Thyroid gland (tissue), 4 donors: ENCODE measurements at regions not wholly inside any gene's neighbourhood (a gene's known extent, or its start where the extent isn't known, plus 50 kb on each side); places are given as distances from the start of the nearest gene placed in this dataset.

Source experiments
- DNase-seq, 2 donors: peaks; one replicate each; pipeline ENCODE4 v3.0.0-alpha.2; 2019
- H3K27ac ChIP-seq, 3 donors: fragments of 200-600 bp; sonication (generic); 1 replicate in 2 of 3; 2 replicates in 1 of 3; pipeline ENCODE4 v1.5.1; 2016 to 2019; ENCODE audit warnings: mild to moderate bottlenecking in 1 of 3, moderate library complexity in 1 of 3
- H3K27me3 ChIP-seq: fragments of 200-600 bp; sonication (generic); one replicate; pipeline ENCODE4 v1.5.1; 2019
- H3K36me3 ChIP-seq, 2 donors: fragments of 200-600 bp; sonication (generic); one replicate each; pipeline ENCODE4 v1.5.1; 2016 to 2019
- H3K4me1 ChIP-seq, 2 donors: fragments of 200-600 bp; sonication (generic); one replicate each; pipeline ENCODE4 v1.5.1; 2017 to 2019
- H3K4me3 ChIP-seq, 3 donors: fragments of 200-600 bp; sonication (generic); replicated peaks in 1 of 3; 1 replicate in 2 of 3; 2 replicates in 1 of 3; pipeline ENCODE4 v1.5.1; 2016; ENCODE audit warnings: mild to moderate bottlenecking in 1 of 3
- H3K9me3 ChIP-seq: fragments of 200-600 bp; sonication (generic); one replicate; pipeline ENCODE4 v1.5.1; 2017
- POLR2A ChIP-seq, 2 donors: fragments of 450-650 bp; IDR thresholded peaks; one replicate each; pipeline ENCODE4 v1.6.1; 2017; ENCODE audit warnings: antibody characterized with exemption in 2 of 2, mild to moderate bottlenecking in 2 of 2, moderate library complexity in 1 of 2
- WGBS, 2 donors: methylation state at CpG; one replicate each; pipeline ENCODE4 v1.1.5; 2017; 5-methylcytosine and 5-hydroxymethylcytosine counted together
- intact Hi-C: fragments of 100-400 bp; cut with DNase I; formaldehyde crosslinking; loops from one replicate; pipeline ENCODE4 v1.15.1; 2023
- TF ChIP-seq, protein P1 (sequence below), 6 experiments: fragments of 200-600 bp in 3 of 6; fragments of 450-650 bp in 3 of 6; sonication (generic) in 3 of 6; IDR thresholded peaks; one replicate each; pipeline ENCODE4 v1.5.1; 2016 to 2019; ENCODE audit warnings: antibody characterized with exemption in 6 of 6, mild to moderate bottlenecking in 2 of 6, inconsistent platforms in 1 of 6, moderate library complexity in 1 of 6

DNA sequence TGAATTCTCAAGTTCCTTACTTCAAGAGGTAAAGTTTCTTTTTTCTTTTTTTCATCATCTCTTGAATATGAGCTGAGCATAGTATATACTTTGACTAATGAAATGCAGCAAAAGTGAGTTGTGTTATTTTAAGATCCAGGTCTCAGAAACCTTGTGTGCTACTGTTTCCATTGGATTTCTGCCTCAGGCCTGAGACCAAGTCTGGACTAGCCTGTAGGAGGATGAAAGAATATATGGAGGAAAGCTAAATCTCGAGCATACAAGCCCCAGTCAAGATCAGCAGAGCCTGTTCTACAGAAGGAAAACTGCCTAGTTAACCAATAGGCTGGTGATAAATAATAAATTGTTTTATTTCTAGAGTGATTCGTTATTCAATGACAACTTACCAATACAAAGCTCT is 652.5 kb downstream of the C12orf50 start:
- Histone ChIP-seq H3K4me3 (no peak overlapping the region), H3K4me1 (no peaks in the 10 kb centered on the region), H3K27me3 (no peaks in the 10 kb centered on the region), H3K27ac (no peak overlapping the region), H3K36me3 (no peaks in the 10 kb centered on the region), H3K9me3 (no peaks in the 10 kb centered on the region)
- 64 to 65% methylated on average over 2 of the region's 2 CpGs for WGBS, 2 donors
- intact Hi-C loops, result no loop called here
- TF ChIP-seq, protein P1, sequence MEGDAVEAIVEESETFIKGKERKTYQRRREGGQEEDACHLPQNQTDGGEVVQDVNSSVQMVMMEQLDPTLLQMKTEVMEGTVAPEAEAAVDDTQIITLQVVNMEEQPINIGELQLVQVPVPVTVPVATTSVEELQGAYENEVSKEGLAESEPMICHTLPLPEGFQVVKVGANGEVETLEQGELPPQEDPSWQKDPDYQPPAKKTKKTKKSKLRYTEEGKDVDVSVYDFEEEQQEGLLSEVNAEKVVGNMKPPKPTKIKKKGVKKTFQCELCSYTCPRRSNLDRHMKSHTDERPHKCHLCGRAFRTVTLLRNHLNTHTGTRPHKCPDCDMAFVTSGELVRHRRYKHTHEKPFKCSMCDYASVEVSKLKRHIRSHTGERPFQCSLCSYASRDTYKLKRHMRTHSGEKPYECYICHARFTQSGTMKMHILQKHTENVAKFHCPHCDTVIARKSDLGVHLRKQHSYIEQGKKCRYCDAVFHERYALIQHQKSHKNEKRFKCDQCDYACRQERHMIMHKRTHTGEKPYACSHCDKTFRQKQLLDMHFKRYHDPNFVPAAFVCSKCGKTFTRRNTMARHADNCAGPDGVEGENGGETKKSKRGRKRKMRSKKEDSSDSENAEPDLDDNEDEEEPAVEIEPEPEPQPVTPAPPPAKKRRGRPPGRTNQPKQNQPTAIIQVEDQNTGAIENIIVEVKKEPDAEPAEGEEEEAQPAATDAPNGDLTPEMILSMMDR (IDR thresholded peaks at IDR 0.05), result no peak
- no peak for TF ChIP-seq POLR2A (IDR thresholded peaks at IDR 0.05)
- no peak for DNase-seq

DNA sequence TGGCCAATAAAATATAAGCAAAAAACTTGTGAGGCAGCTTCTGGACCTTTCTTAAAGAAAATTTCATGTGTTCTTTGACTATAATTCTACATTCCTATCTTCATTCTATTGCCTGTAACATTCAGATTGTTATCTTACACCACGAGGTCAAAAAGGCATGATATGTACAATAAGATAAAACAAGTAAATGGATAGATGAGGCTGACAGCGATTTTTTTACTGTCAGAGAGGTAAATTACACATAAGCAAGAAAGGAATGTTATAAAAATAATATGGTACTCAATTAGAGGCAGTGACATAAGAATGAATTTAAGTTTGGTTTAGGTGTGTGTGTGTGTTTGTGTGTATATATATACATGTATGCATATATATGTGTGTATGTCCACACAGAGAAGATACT is 660.0 kb downstream of the C12orf50 start:
- Histone ChIP-seq H3K27ac (no peak overlapping the region), H3K27me3 (no peaks in the 10 kb centered on the region), H3K4me1 (no peaks in the 10 kb centered on the region), H3K9me3 (no peaks in the 10 kb centered on the region), H3K36me3 (no peaks in the 10 kb centered on the region), H3K4me3 (no peak overlapping the region)
- intact Hi-C loops, result no loop called here
- TF ChIP-seq, protein P1 (IDR thresholded peaks at IDR 0.05), result no peak
- TF ChIP-seq POLR2A (IDR thresholded peaks at IDR 0.05), result no peak
- DNase-seq, result no peak
- WGBS, 2 donors, result 36 to 47% methylated on average over 2 of the region's 2 CpGs

DNA sequence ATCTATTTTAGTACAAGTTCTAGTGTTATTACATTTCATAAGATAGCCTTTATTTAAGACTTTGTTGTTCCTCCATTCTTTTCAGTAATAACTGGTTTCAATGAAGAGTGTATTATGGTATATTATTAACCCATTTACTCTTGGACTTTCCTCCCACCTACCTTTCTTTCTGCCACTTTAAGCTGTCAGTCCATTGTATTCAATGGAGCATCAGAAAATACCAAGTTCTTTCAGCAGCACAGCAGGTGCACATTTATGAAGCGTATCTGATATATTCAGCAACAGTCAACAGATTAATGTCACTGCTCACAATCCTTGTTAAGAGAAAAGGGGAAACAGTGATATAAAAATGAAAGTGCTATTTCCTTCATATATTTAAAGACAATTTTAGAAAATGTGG is 660.9 kb downstream of the C12orf50 start:
- no peak for TF ChIP-seq POLR2A (IDR thresholded peaks at IDR 0.05)
- TF ChIP-seq, protein P1 (IDR thresholded peaks at IDR 0.05), result no peak
- no peak overlapping the region for H3K4me3 ChIP-seq
- H3K9me3 ChIP-seq, result no peaks in the 10 kb centered on the region
- 91 to 96% methylated on average over 1 of the region's 1 CpG for WGBS, 2 donors
- intact Hi-C loops, result no loop called here
- no peaks in the 10 kb centered on the region for H3K4me1 ChIP-seq
- no peak for DNase-seq
- no peak overlapping the region for H3K27ac ChIP-seq
- H3K36me3 ChIP-seq, result no peaks in the 10 kb centered on the region
- no peaks in the 10 kb centered on the region for H3K27me3 ChIP-seq

DNA sequence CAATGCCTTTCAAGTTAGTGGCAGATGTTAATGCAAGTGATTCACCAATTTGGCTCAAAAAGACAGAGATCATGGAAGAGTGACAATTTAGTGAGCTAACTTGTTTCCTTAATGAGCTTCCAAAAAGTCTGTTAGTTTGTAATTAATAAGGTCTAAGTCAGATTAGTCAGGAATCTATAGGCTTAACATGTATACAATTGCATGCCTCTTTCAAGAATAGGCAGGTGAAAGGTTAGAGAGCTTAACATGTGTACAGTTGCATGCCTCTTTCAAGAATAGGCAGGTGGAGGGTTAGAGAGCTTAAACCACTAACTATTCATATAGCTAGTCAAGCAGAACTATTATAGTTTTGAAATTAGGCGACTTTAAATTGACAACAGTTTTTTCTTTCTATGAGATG is 663.8 kb downstream of the C12orf50 start:
- Histone ChIP-seq H3K4me3 (no peak overlapping the region), H3K27ac (no peak overlapping the region), H3K9me3 (no peaks in the 10 kb centered on the region), H3K36me3 (no peaks in the 10 kb centered on the region), H3K4me1 (no peaks in the 10 kb centered on the region), H3K27me3 (no peaks in the 10 kb centered on the region)
- WGBS, 2 donors, result 84 to 89% methylated on average over 1 of the region's 1 CpG
- intact Hi-C loops, result no loop called here
- TF ChIP-seq POLR2A (IDR thresholded peaks at IDR 0.05), result no peak
- TF ChIP-seq, protein P1 (IDR thresholded peaks at IDR 0.05), result no peak
- DNase-seq, result no peak

DNA sequence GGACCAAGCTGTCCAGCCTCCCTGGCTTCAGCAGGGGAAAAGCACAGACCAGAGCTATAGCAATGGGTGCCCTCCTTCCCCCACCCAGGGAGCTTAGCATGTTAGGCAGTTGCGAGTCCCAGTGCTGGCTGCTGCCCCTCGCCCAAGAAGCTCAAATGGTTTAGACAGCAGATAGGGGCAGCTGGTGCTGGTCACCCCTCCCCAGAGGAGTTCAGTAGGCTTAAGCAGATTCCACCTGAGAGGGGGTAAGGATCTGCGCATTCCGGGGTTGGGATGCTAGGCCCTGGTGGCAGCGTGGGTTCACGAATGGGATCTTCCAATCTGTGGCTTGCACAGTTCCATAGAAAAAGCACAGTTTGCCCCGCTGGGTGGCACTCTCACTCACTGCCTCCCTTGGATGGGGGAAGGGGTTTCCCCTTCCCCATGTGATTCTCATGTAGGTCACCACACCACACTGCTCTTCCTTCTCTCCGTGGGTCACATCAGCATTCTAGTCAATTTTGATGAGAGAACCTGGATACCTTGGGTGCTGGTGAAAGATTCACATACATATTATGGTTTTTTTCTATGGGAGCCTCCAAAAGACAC is 665.6 kb downstream of the C12orf50 start:
- 94 to 97% methylated on average over 6 to 8 of the region's 8 CpGs for WGBS, 2 donors
- H3K4me3 ChIP-seq, result no peak overlapping the region
- TF ChIP-seq, protein P1 (IDR thresholded peaks at IDR 0.05), result no peak
- no peak for TF ChIP-seq POLR2A (IDR thresholded peaks at IDR 0.05)
- H3K4me1 ChIP-seq, result no peaks in the 10 kb centered on the region
- H3K27me3 ChIP-seq, result no peaks in the 10 kb centered on the region
- no peaks in the 10 kb centered on the region for H3K9me3 ChIP-seq
- intact Hi-C loops, result no loop called here
- H3K27ac ChIP-seq, result no peak overlapping the region
- H3K36me3 ChIP-seq, result no peaks in the 10 kb centered on the region
- no peak for DNase-seq
